Stimulated activated CD8-positive, alpha-beta memory T cell treated with anti-CD3 and anti-CD28 coated beads, Interleukin-15, amount 100 ng/mL, for 24 hours (primary cell): ENCODE measurements at regions not wholly inside any gene's neighbourhood (a gene's known extent, or its start where the extent isn't known, plus 50 kb on each side); places are given as distances from the start of the nearest gene placed in this dataset.

Experiments
- DNase-seq: peaks from one replicate; pipeline ENCODE4 v3.0.0-alpha.2; 2020; ENCODE audit warnings: low read depth

DNA sequence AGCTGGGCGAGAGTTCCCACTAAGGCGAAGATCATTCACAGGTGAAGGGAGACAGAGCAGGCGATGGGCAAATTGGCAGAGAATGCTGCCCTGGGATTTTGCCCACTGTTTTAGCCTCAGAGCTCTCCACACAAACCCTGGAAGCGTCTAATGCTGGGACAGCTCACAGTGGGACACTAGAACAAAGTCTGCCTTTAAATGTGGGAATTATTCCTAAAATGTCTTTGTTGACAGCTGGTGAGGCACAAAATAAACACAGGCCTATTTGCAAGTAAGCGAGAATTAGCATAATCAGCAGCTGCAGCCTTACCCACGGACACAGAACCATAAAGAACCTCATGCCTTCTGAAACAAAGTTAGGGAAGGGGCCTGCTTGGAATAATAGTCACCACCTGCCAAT lies 824.5 kb downstream of the AACS start:
- DNase-seq, result no peak

DNA sequence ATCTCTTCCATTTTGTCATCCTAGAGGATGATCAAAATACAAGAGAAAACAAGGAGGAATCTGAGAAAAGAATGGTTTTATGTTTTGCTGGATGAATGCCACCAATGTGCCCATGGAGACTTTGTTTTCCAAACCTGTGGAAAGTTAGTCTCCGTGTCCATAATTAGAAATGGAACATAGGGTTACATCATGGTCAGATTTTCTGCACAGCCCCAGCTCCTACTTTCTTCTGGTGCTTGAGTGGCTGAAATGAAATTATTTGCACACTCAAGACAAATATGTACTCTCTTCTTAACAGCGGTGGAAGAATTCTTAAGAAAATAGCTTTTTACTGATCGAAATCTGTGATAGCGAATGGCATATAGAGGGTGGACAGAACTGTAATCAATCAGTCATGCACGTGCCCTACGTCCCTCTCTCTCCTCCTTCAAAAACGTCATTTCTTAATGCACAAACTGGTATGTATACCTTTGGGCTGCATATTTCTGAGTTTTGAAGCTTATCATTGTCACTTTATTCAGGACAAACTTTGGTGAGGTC lies 825.2 kb downstream of the AACS start:
- no peak for DNase-seq

DNA sequence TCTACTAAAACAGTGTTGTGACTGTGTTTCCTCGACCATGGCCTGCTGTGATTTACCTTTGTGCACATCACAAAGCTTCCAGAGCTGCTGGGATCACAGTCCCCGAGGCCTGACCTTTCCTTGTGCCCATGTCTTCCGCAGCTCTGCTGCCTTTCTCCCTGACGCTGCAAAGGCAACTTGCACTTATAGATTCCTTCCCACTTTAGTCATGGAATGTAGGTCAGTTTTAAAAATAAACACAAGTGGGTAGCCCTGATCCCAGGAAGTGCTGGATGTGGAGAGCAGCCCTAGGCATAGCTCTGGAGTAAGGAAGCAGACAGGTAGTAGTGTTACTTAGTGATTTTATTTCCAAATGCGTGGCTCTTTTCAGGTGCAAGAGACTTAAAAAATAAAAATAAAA lies 825.7 kb downstream of the AACS start:
- DNase-seq, result no peak

DNA sequence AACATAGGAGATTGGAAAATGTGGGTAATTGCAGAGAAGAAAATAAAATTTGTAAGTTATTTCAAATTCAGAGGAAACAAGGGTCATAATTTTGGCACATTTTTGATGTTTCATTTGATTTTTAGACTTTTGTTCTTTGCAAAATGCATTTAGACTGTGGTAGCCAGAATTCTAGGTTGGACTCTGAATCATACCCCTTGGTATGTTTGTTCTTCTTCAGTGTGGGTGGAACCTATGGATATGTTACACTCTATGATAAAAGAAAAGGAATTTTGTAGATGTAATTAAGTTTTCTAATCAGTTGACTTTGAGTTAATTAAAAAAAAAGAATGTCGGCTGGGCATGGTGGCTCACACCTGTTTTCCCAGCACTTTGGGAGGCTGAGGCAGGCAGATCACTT lies 827.0 kb downstream of the AACS start:
- DNase-seq, result no peak

DNA sequence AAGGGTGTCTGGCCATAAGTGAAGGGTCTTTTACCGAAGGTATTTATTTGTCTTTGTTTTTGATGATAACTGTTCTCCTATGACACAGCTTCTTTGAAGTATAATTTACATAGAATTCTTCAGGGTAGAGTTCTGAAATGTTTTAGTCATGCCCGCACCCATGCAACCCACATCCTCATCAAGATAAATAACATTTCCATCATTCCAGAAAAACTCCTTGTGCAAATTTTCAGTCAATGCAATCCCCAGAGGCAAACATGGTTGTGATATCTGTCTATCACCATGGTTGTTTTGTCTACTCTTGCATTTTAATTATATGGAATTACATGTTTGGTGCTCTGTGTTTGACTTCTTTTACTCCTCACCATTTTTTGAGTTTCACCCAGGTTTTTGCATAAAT lies 837.8 kb downstream of the AACS start:
- DNase-seq, result no peak

DNA sequence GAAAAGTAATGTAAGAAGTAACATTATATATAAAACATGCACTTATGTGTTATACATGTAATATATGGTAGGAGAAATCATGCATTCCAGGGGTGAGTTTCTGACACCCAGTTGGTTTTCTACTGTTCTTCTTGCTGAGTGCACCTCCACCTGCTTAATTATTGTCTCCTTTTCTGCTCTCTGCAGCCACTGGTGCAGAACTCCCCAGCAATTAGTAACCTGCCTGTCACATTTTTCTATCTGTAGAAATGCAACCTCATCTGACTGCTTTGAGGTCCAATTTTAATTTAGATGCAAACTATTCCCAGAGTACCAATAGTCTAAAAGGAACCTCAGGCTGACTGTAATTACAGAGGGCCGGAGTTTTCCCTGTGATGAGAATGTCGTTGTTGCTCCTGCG lies 842.1 kb downstream of the AACS start:
- DNase-seq, result no peak

DNA sequence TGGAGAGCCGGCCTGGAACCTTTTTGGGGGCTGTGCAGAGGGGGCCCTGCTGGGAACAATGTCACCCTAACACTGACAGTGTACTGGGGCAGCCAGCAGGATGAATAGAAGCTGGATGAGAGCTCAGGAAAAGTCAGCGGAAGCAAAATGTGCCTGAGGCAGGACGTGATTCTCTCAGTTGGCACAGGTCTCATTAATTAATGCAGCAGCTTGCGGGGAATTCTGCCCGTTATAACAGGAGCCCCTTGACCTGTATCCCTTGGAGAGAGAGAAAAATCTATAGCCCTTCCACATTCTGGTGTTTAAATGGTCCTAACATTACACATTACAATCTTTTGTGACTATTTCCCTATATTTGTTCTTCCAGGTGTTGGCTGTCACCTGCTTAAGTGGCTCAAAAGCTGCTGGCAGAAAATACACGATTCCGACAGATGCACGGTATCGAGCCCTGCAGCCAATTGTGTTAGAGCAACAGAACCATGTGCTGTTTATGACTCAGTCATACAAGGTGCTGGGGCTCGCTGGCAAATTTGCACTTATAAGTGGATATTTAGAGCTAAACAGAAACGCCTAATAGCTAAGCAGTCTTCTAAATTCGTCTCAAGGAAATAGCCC lies 854.7 kb downstream of the AACS start:
- DNase-seq, result no peak

DNA sequence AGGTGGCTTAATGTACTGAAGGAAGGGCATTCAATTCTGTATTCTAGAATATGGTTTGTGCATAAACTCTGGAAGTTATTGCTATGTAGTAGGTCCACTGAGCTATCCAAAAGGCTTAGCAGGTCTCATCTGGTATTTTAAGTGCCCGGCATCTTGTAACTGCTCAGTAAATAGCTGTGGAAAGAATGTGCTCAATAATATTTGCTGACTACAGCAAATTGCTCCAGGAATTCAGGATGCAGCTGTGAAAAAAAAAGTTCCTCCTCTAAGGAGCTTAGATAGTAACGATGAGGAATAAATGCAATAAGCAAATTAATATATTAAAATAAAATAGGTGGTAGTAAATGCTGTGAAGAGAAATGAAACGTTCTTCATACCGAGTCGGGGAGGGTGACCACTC lies 857.1 kb downstream of the AACS start:
- no peak for DNase-seq

DNA sequence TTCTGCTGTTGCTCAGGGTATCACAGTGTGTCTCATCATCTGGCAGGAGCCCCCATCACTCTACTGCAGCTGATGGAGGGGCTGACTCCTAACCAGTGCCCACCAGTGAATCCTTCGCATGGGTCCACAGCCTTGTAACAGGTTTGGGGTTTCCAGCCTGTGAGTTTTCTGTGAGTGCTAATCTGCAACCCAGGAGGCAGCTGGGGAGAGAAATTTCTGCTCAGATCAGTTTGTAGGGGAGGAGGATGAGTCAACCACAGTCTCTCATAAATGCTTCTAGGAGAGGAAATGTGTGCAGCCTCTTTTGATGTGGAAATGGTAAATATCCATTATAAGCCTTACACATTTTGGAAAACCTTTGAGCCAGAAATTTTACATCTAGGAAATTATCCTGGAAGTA lies 871.3 kb downstream of the AACS start:
- no peak for DNase-seq

DNA sequence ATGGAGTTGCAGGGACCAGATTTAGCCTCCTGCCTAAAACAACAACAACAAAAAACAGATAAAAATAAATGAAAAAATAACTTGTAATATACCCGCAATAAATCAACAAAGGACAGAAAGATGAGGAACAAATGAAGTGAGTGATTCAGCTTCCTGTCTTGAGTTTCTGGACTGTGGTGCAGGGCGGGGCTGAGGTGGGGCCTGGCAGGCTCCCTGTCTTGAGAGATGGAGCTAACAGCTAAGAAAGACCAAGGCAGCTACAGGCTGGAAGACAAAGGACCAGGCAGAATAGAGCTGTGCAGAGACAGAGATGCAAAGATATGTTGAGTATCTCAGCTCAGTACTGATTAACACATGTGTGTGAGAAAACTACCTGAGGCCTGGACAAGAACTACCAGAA lies 879.2 kb downstream of the AACS start:
- no peak for DNase-seq

DNA sequence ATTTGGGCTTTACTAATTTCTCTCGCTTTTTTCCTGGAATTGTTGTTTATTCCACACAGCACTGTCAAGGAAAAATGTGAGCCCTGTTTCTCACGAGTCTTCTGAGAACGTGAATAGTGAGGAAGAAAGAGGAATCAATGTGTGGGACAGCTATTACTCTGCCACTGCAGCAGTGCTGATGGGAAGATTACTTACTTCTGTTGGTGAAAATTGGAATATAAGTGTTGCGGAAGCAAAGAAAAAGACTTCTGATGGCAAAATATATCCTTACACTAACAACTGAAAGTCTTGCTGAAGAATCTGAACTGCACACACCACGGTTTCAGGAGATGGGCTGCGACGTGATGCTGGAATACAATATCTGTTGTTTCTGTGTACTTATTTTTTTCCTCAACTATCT lies 884.2 kb downstream of the AACS start:
- DNase-seq, result no peak

DNA sequence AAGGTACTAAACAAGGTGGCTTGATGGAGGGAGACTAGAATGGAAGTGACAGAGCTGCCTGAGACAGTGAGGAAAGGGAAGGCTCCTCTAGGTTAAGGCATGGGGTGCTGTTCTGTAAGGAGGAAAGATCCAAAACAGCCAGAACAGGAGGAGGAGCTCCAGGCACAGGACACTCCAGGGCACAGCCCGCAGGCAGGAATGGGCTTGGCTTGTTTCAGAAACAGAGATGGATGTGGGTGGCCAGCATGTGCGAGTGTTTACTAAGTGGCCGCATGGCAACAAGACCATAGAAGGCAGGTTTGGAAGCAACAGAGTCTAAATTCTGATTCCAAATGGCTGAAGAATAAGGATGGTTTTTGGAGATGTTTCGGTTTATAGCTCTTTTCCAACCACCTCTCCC lies 889.1 kb downstream of the AACS start:
- DNase-seq, result no peak

DNA sequence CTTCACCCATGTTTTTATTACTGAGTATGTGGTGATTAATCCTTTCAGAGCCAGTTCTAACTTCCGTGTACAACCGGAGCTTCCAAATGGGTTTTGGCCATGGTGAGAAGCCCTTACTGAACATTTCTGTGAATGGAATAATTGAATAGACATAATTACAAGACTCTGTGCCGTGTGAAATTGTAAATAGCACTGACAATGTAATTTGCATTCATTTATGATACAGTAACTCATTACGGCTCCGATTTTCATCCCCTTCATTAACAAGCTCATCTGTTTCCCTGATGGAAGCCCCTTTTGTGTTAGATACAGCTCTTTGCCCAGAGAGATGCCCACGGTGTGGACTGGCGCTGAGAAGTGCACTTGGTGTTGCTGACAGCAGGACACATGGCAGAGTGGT lies 891.0 kb downstream of the AACS start:
- no peak for DNase-seq

DNA sequence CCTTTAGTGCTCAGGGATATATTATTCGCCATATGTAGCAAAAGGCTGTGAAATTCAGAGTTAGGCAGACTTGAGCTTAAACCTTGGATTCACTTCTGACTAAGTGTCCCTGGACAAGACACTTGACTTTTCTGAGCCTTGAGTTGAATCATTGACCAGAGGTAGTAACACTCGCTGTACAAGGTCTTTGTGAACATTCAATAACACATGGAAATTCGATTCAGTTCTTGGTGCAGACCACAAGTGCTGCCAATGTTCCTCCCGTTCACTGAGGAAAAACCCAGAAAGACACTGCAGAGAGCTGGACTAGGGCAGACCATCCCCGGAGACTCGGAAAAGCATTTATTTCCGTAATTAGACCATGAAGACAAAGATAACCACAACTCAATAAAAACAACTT lies 901.4 kb downstream of the AACS start:
- no peak for DNase-seq

DNA sequence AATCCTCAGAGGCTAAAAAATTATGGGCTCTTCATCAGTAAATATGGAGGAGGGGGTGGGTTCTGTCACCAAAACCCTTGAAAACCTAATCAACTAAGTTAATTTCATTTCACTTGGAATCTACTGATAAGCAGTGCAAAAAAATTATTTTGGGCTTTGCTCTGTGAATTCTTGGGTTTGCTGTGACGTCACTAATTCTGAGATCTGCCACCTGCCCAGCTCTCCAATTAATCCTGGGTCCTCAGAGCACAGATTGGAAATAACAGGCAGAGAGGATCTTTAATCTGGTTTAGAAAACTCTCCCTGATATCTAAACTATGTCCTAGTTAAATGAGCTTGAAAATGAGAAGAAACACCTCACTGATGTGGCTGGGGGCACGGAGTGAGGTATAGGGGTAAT lies 903.2 kb downstream of the AACS start:
- DNase-seq, result no peak

DNA sequence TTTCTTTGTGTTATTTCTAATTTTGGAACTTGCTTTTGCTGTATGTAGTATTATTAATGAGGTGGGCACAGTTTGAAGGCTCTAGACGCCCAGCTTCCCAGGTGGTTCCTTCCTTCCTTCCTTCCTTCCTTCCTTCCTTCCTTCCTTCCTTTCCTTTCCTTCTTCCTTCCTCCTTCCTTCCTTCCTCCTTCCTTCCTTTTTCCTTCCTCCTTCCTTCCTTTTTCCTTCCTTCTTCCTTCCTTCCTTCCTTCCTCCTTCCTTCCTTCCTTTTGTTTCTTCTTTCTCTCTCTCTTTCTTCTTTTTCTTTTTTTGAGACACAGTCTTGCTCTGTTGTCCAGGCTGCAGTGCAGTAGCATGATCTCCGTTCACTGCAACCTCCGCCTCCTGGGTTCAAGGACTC lies 906.7 kb downstream of the AACS start:
- DNase-seq, result no peak

DNA sequence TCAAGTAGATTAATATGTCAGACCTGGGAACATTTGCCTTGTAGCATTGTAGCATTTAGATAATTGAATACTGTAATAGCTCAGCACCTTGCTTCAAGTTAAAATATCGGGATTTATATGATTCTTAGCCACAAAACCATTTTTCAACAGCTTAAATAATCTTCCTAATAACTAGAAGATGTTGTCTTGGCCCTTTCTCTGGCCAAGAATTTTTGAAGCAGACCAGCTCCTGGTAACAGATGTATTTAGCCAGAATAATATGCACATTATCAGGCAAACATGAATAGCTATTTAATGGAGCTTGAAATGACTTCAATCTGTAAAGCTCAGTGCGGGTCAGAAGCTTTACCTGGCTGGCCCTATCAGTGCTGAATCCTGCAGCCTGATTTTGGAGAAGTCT lies 913.1 kb downstream of the AACS start:
- no peak for DNase-seq

DNA sequence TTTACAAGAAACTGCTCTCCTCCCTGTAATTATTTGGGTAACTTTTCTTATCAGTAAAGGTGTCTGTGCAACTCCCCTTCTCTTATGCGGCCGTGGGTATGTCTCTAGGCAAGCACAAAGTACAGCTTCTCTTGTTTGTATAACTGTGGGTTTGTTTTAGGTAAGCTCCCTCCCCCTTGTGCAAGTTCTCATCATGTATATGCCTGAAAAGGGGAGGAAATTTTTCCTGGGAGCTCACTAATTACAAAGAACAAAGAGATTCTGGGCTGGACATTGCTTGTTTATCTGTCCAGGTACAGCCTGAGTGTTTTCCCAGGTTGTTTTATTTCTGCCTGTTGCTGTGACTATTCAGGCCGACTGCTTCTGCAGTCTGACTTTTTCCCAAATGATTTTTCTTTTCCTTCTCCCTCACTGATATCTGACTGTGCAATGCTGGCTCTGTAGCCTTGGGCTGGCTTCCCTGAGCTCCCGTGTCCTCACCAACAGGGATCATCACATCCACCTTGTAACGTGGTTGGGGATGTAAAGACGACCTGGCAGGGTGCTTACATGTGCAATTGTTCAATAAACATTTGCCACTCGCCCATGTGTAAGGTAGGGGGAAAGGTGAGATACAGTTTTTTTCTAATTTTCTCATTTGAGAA lies 916.5 kb downstream of the AACS start:
- DNase-seq, result no peak

DNA sequence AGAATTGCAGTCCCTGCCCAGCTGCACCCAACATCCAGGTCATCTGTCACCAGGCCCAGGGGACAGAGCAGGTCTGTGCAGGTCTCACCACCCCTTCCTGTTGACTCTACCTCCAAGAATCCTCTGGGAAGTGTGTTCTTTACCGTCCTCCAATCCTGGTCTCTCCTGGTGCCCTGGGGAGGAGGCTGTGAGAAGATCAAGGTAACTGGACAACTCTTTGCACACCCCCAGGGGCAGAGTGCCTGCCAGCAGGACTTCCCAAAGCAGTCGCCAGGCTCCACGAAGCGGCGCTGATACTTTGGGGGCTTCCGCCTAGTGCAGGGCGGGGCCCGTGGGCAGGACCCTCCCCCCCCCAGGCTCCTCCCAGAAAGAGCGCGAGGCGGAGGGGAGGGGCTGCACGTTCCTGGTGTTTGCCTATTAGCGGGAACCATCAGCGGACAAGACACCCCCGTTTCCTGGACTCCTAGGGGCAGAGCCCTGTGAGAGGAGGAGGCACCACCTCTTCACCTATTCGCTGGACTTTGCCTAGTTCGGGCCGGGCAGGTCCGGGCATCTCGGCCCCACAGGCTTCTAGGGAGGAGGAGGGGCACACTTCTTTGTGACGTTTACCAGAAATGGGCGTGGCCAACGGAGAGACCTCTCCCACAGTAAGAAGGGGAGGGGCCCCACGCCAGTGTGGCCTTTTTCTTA lies 918.0 kb downstream of the AACS start:
- DNase-seq, result no peak

DNA sequence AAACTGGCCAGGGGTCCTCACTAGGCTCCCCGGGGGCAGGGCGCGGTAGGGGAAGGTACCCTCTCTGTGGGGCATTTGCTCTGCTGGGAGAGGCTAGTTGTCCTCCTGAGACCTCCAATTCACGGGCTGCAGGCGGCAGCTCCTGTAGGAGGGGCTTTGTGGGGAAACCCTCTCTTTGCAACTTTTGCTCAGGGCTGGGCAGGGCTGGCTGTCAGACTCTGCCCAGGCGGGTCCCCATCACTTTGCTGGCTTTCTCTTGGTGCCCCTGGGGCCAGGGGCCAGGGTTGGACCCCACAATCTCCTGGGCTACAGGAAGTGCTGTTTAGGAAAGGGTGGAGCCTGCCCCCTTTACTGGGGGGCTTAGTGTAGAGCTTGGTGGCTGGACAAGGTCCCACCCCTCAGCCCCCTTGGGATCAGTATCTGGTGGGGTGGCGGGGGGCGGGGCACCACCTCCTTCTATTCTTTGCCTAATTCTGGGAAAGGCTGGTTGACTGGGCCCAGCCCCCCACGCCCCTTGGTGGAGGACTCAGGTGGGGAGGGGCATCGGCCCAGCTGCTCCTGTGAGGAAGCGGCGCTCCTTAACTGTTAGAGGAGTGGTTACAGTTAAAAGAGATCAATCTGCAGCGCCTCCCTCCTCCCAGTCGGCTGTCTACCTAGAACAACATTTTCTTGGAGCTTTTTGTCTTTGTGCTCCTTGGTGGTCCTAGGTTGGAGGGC lies 918.7 kb downstream of the AACS start:
- no peak for DNase-seq

DNA sequence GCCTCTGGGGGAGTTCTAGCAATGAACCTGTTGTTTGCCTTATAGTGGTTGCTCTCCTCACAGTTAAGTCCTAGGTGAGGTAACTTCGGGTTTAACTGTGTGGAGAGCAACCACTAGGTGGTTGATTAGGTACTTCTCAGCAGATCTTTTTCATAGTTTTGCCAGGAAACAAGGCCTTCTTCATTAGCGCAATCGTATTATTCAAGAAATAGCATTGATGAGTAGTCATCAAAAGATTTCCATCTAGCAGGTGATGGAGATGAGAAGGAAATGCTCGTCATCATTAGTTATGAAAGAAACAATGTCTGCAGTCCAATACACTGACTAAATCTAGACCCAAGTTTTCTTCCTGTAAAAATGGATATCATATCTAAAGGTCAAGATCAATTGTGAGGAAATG lies 923.3 kb downstream of the AACS start:
- no peak for DNase-seq

DNA sequence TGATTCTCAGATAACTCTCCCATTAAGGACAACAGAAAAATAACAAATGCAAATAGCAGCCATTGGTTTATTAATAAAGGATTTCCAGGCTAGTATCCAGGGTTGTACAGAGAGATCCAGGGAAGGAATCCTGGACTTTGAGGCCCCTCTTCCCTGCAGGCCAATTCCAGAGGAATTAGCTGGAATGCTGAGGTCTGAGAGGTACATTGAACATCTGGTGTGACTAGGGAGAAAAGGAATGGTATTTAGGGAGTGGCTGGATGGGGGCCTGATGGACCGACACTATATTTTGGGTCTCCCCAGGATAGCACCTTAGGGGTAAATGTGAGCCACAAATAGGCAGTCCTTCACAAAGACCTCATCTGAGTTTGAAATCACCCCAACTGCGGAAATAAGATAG lies 924.5 kb downstream of the AACS start:
- DNase-seq, result no peak

DNA sequence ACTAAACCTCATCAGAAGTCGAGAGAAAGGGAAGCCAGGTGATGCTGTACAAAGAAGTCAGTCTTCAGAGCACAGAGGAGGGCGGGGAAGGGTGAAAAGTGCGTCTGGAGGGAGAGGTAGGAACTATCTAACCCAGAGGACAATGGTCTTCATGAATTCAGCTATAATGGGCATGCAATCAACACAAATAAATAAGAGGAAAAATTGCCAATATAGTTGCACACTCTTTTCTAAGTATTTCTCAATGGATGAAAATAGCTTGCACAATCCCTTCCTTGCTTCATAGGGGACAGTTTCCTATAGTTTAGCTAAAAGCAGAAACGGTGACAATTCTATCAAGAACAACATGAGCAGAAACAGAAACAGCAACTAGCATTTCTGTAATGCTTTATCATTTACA lies 931.2 kb downstream of the AACS start:
- no peak for DNase-seq
